ENCODE measurements at regions not wholly inside any gene's neighbourhood (a gene's known extent, or its start where the extent isn't known, plus 50 kb on each side); places are given as distances from the start of the nearest gene placed in this dataset.

DNA sequence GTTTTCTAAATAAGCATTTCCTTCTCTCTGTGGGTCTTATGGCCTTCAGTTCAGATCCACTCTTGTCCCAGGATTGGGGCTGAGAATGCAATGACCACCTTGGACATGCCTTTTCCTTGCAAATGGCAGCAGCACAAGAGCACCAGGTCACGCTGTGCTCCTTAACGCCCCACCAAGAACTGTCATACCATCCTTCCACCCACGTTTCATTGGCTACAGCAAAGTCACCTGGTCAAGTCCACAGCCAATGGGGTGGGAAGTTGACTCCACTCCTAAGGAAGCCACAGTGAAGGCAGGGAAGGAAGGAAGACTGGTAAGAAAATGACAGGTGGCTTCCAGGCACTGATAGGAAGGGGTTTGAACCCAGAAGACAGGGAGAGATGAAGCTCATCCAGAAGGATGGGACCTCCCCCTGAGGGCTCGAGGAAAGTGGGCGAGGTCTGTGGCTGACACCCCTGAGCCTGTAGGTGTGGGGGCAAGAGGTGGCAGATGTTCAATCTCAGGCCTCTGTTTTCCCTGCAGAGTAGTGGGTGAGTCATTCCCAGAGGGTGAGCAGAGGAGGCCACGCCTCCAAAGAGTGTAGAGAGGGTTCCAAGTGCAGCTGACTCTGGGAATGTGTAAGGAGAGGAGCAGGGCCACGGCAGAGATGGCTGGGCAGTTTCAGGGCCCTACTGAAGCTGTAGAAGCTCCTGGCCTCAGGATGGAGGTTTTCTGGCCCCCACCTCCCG, 113.5 kb upstream of the VRK1 start:
- no peak overlapping the region for H3K4me3 Mint-ChIP-seq (ENCODE audit: unreplicated experiment)

DNA sequence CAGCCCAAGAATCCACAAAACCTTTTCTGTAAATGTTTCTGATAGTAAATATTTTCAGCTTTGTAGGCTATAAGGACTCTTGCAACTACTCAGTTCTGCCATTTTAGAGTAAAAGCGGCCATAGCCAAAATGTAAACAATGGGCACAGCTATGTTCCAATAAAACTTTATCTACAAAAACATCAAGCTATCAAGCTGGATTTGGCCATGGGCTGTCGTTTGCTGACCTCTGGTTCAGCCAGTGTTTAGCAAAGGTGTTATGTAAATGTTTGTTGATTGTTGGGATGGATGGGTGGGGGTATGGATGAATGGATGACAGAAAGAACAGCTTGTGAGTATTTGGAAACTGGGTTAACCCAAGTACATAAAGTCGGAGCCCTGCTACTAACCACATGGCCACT, 111.1 kb upstream of the VRK1 start:
- Mint-ChIP-seq H3K27ac (ENCODE audit: unreplicated experiment) (no peak overlapping the region), H3K27me3 (ENCODE audit: low read depth) (peaks cover under 1% of the 10 kb centered on the region), H3K9me3 (ENCODE audit: low read depth) (peaks cover 3% of the 10 kb centered on the region), H3K36me3 (ENCODE audit: low read depth) (no peaks in the 10 kb centered on the region), H3K4me3 (ENCODE audit: unreplicated experiment) (no peak overlapping the region), H3K4me1 (ENCODE audit: low read depth) (no peaks in the 10 kb centered on the region)
- TF ChIP-seq, protein P1, sequence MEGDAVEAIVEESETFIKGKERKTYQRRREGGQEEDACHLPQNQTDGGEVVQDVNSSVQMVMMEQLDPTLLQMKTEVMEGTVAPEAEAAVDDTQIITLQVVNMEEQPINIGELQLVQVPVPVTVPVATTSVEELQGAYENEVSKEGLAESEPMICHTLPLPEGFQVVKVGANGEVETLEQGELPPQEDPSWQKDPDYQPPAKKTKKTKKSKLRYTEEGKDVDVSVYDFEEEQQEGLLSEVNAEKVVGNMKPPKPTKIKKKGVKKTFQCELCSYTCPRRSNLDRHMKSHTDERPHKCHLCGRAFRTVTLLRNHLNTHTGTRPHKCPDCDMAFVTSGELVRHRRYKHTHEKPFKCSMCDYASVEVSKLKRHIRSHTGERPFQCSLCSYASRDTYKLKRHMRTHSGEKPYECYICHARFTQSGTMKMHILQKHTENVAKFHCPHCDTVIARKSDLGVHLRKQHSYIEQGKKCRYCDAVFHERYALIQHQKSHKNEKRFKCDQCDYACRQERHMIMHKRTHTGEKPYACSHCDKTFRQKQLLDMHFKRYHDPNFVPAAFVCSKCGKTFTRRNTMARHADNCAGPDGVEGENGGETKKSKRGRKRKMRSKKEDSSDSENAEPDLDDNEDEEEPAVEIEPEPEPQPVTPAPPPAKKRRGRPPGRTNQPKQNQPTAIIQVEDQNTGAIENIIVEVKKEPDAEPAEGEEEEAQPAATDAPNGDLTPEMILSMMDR (IDR thresholded peaks at IDR 0.05): no peak
- DNase-seq (ENCODE audit: low spot score): no peak

More for the DNA sequence above, 113.5 kb upstream of the VRK1 start:
- Mint-ChIP-seq H3K4me1 (ENCODE audit: low read depth) (no peaks in the 10 kb centered on the region), H3K27me3 (ENCODE audit: low read depth) (no peaks in the 10 kb centered on the region), H3K36me3 (ENCODE audit: low read depth) (no peaks in the 10 kb centered on the region), H3K27ac (ENCODE audit: unreplicated experiment) (no peak overlapping the region), H3K9me3 (ENCODE audit: low read depth) (peaks cover 3% of the 10 kb centered on the region)
- DNase-seq (ENCODE audit: low spot score): no peak
- TF ChIP-seq, protein P1 (IDR thresholded peaks at IDR 0.05): no peak

DNA sequence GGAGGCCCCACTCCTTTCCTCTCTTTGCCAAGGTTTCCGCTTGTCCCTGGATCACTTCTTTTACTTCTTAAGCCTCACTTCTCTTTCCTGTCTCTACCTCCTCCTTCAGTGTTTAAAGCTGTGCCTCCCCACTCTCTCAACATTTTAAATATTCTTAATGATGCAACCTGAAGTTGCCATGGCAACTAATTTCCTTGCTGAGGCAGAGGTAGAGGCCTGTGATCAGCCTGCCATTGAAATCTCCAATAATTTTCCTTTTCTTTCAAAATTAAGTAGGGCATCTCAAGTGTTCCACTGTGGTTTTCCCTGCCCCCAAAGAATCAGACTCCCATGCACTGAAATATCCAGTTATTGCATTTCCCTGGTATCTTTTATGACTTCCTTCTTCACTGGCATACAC, 108.6 kb upstream of the VRK1 start:
- H3K27ac Mint-ChIP-seq (ENCODE audit: unreplicated experiment): no peak overlapping the region
- no peak overlapping the region for H3K4me3 Mint-ChIP-seq (ENCODE audit: unreplicated experiment)
- TF ChIP-seq, protein P1 (IDR thresholded peaks at IDR 0.05): no peak
- DNase-seq (ENCODE audit: low spot score): no peak
- peaks cover 2% of the 10 kb centered on the region for H3K27me3 Mint-ChIP-seq (ENCODE audit: low read depth)
- H3K36me3 Mint-ChIP-seq (ENCODE audit: low read depth): no peaks in the 10 kb centered on the region
- no peaks in the 10 kb centered on the region for H3K4me1 Mint-ChIP-seq (ENCODE audit: low read depth)
- peaks cover under 1% of the 10 kb centered on the region for H3K9me3 Mint-ChIP-seq (ENCODE audit: low read depth)

DNA sequence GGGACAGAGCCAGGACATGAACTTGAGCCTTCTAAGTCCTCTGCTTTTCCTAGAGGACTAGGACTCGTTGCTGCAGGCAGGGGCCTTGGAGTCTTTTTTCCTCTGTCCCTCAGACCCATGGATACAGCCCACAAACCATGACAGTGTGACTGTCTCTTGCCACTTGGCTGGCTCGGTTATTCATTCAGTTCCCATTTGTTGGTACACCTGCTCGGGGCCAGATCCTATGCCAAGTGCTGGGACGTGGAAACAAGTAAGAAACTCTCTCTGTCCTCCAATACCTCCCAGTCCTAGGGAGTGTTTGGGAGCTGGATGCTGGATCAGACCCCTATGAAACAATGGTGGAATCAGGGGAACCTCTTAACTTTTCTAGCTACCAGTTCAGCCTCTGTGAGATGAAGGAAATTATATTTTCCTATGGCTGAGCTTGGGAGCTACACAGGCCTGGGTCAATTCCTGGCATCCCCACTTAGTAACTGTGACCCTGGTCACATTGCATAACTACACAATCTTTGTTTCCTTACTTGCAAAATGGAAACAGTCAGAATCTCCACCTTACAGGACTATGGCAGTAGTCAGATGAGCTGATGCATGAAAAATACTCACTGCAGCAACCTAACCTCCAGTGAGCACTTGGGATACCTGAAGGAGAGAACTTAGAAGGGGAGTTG, 106.3 kb upstream of the VRK1 start:
- H3K9me3 Mint-ChIP-seq (ENCODE audit: low read depth): peaks cover under 1% of the 10 kb centered on the region

DNA sequence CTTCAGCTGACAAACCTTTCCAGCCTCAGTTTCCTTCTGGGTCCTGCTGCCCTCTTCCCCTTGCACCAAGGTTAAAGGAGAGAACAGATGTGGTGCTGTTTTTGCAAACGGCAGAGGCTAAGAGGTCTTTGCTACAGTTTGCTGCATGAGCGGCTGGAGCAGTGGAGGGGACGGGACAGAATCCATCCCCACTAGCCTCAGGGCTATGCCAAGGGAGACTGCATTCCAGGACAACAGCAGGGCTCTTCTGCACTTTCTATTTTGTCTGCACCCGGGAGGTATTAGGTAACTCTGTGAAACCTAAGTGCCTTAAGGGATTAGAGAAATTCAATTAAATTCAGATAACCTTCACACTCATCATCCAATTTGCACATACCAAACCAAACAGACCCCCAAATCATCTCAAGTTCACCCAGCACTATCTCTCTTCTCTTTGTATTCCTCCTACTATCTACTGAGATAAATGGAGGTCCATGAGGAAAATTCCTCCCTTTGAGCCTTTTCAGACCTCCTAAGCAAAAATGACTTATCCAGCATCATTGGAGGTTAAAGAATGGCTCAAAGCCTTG, 103.8 kb upstream of the VRK1 start:
- no peak for DNase-seq (ENCODE audit: low spot score)
- Mint-ChIP-seq H3K4me1 (ENCODE audit: low read depth) (no peaks in the 10 kb centered on the region), H3K9me3 (ENCODE audit: low read depth) (peaks cover 5% of the 10 kb centered on the region), H3K27me3 (ENCODE audit: low read depth) (peaks cover 2% of the 10 kb centered on the region), H3K36me3 (ENCODE audit: low read depth) (no peaks in the 10 kb centered on the region), H3K27ac (ENCODE audit: unreplicated experiment) (no peak overlapping the region), H3K4me3 (ENCODE audit: unreplicated experiment) (no peak overlapping the region)
- TF ChIP-seq, protein P1 (IDR thresholded peaks at IDR 0.05): no peak

More for the DNA sequence above, 106.3 kb upstream of the VRK1 start:
- H3K4me1 Mint-ChIP-seq (ENCODE audit: low read depth): no peaks in the 10 kb centered on the region
- DNase-seq (ENCODE audit: low spot score): no peak
- H3K27me3 Mint-ChIP-seq (ENCODE audit: low read depth): peaks cover 2% of the 10 kb centered on the region
- H3K27ac Mint-ChIP-seq (ENCODE audit: unreplicated experiment): no peak overlapping the region
- no peak overlapping the region for H3K4me3 Mint-ChIP-seq (ENCODE audit: unreplicated experiment)
- H3K36me3 Mint-ChIP-seq (ENCODE audit: low read depth): no peaks in the 10 kb centered on the region
- TF ChIP-seq, protein P1 (IDR thresholded peaks at IDR 0.05): no peak

Data from chondrocyte (in vitro differentiated cells).